ENCODE measurements at regions not wholly inside any gene's neighbourhood (a gene's known extent, or its start where the extent isn't known, plus 50 kb on each side); places are given as distances from the start of the nearest gene placed in this dataset.

DNA sequence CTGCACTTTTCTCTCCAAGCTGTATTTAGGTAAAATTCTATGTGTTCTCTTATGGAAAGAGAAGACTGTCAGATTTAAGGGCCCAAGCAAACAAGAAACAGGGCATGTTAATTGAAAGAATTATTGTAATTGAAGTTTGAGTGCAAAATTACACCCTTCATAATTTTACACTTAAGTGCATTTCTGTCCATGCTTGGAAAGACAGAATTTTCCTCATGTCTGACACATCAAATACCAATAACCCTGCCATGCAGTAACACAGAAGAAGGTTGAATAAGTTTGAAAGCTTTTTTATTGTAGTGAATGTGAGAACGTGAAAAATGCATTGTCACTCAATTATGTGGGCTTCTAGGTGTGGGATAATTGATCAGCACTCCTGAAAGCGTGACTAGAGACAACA, 52.9 kb upstream of the PARD3B start:
- TF ChIP-seq, protein P1, sequence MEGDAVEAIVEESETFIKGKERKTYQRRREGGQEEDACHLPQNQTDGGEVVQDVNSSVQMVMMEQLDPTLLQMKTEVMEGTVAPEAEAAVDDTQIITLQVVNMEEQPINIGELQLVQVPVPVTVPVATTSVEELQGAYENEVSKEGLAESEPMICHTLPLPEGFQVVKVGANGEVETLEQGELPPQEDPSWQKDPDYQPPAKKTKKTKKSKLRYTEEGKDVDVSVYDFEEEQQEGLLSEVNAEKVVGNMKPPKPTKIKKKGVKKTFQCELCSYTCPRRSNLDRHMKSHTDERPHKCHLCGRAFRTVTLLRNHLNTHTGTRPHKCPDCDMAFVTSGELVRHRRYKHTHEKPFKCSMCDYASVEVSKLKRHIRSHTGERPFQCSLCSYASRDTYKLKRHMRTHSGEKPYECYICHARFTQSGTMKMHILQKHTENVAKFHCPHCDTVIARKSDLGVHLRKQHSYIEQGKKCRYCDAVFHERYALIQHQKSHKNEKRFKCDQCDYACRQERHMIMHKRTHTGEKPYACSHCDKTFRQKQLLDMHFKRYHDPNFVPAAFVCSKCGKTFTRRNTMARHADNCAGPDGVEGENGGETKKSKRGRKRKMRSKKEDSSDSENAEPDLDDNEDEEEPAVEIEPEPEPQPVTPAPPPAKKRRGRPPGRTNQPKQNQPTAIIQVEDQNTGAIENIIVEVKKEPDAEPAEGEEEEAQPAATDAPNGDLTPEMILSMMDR (conservative IDR thresholded peaks at IDR 0.05; ENCODE audit: low read length) = no peak
- no peak for TF ChIP-seq EZH2phosphoT487 (IDR thresholded peaks at IDR 0.05; ENCODE audit: borderline replicate concordance)
